A673 (cell line): ENCODE measurements at regions not wholly inside any gene's neighbourhood (a gene's known extent, or its start where the extent isn't known, plus 50 kb on each side); places are given as distances from the start of the nearest gene placed in this dataset.

Experiments used
- CTCF ChIP-seq: fragments of 300-800, 200-600 bp; sonication (generic); conservative IDR thresholded peaks from 2 replicates; pipeline ENCODE4 v1.5.1; 2017; ENCODE audit warnings: low read depth, mild to moderate bottlenecking, antibody characterized with exemption, low read length, moderate library complexity, mixed read lengths
- EZH2 ChIP-seq: fragments of 200-600 bp; sonication (generic); IDR thresholded peaks from 2 replicates; pipeline ENCODE4 v1.6.1; 2017; ENCODE audit warnings: borderline replicate concordance, low read depth, mild to moderate bottlenecking, mixed read lengths, antibody characterized with exemption, low read length; ENCODE audit not compliant: poor library complexity, severe bottlenecking

GRCh38 chr20:53677447-53678314 is 84.0 kb upstream of the ZNF217 start:
- TF ChIP-seq CTCF = no peak
- TF ChIP-seq EZH2 = no peak
